ENCODE measurements at regions not wholly inside any gene's neighbourhood (a gene's known extent, or its start where the extent isn't known, plus 50 kb on each side); places are given as distances from the start of the nearest gene placed in this dataset.

DNA sequence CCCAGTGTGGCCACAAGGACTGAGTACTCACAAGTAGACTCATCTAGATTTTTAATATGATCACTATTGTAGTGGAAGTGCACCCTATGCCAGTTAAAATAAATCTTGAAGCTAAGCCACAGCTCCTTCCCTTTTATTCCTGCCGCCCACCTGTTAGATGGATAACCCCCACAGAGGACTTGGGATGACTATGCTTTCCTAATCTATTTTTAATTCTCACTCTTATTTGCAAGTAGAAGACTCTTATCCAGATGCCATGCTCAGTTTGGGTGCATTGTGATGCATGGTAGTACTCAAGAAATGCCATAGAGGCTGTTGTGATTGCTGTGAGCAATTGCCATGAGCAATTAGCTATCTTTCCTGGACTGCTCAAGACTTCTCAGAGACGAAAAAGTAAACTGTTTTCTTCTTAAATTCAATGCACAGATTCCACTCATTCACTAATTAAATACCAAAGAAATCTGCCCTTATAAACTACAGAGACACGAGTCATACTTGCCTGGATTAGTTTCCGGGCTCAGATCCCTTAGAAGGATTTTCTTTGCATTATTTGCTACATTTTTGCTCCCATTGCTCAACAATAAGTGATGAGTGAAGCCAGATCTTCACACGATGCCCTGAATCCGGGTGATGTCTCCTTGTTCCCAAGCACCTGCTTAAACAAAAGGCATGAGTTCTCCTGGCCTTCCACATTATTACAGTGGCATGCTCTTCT, 472.1 kb downstream of the SOX2 start:
- POLR2A ChIA-PET, result no interaction called here

DNA sequence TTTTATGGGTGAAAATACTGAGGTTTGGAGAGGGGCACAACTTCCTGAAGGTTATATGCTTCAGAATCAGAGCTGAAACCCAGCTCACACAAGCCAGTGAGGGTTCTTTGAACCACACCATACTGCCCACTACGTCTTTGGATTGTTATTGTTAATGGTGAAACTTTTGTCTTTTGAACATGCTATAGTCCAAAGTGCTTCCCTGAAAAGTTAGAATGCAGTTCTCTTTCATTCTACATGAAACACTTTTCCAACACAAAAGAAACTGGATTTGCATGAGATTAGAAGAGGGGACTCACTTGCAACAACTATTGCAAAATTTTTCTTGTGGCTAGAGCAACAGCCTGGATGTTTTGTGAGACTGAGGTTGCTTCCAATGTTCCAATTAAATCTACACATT, 473.6 kb downstream of the SOX2 start:
- ChIA-PET POLR2A (no interaction called here), CTCF (no interaction called here)
- Histone ChIP-seq H3K4me3 (ENCODE audit: low read depth, low read length) (no peak overlapping the region), H3K27ac (ENCODE audit: low read depth, low read length) (no peak overlapping the region), H3K27me3 (ENCODE audit: control insufficient read depth, insufficient read depth, low read length) (no peaks in the 10 kb centered on the region), H3K9me3 (ENCODE audit: control insufficient read depth, insufficient read depth, low read length) (peaks cover 8% of the 10 kb centered on the region; the same call in 1 of the 2 replicates)
- DNase-seq (ENCODE audit: low read depth, low spot score), result no peak
- TF ChIP-seq, protein P1, sequence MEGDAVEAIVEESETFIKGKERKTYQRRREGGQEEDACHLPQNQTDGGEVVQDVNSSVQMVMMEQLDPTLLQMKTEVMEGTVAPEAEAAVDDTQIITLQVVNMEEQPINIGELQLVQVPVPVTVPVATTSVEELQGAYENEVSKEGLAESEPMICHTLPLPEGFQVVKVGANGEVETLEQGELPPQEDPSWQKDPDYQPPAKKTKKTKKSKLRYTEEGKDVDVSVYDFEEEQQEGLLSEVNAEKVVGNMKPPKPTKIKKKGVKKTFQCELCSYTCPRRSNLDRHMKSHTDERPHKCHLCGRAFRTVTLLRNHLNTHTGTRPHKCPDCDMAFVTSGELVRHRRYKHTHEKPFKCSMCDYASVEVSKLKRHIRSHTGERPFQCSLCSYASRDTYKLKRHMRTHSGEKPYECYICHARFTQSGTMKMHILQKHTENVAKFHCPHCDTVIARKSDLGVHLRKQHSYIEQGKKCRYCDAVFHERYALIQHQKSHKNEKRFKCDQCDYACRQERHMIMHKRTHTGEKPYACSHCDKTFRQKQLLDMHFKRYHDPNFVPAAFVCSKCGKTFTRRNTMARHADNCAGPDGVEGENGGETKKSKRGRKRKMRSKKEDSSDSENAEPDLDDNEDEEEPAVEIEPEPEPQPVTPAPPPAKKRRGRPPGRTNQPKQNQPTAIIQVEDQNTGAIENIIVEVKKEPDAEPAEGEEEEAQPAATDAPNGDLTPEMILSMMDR (IDR thresholded peaks at IDR 0.05; ENCODE audit: low read depth, low read length), result no peak

More for the DNA sequence above, 472.1 kb downstream of the SOX2 start:
- Histone ChIP-seq H3K27ac (ENCODE audit: low read depth, low read length) (no peak overlapping the region), H3K27me3 (ENCODE audit: control insufficient read depth, insufficient read depth, low read length) (no peaks in the 10 kb centered on the region), H3K4me3 (ENCODE audit: low read depth, low read length) (no peak overlapping the region), H3K9me3 (ENCODE audit: control insufficient read depth, insufficient read depth, low read length) (peaks cover 8% of the 10 kb centered on the region; the same call in 1 of the 2 replicates)
- TF ChIP-seq, protein P1 (IDR thresholded peaks at IDR 0.05; ENCODE audit: low read depth, low read length), result no peak
- DNase-seq (ENCODE audit: low read depth, low spot score), result no peak
- CTCF ChIA-PET, result no interaction called here

DNA sequence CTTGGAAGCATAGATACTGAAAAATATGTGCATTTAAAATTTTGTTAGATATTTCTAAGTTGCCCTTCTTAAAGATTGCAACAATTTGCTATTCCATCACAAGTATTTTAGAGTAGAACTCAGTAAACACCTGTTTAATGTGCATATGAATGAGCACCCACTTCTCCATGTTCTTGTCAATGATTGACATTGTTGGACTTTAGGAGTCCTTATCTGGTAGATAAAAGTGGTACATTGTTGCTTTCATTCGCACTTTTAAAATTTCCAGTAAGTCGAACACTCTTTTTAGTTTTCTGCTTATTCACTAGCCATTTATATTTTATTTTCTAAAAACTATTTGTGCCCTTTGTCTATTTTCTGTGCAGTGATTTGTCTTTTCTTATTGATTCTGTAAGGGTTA, 478.3 kb downstream of the SOX2 start:
- CTCF ChIA-PET, result no interaction called here
- H3K9me3 ChIP-seq (ENCODE audit: control insufficient read depth, insufficient read depth, low read length), result no peaks in the 10 kb centered on the region
- TF ChIP-seq, protein P1 (IDR thresholded peaks at IDR 0.05; ENCODE audit: low read depth, low read length), result no peak

DNA sequence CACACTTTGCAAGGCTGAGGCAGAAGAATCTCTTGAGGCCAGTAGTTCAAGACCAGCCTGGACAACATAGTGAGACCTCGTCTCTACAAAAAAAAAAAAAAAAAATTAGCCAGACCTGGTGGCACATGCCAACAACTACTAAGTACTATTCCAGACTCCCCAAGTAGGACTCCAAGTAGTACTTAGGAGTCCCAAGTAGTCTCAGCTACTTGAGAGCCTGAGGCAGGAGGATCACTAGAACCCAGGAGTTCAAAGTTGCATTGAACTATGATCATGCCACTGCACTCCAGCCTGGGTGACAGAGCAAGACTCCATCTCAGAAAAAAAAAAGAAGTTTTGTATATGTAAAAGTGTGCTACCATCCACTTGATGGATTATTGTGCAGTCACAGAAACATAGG, 486.6 kb downstream of the SOX2 start:
- ChIA-PET POLR2A (no interaction called here), CTCF (no interaction called here)
- H3K27ac ChIP-seq (ENCODE audit: low read depth, low read length), result no peak overlapping the region
- no peaks in the 10 kb centered on the region for H3K27me3 ChIP-seq (ENCODE audit: control insufficient read depth, insufficient read depth, low read length)
- peaks cover 13% of the 10 kb centered on the region for H3K9me3 ChIP-seq (ENCODE audit: control insufficient read depth, insufficient read depth, low read length)
- DNase-seq (ENCODE audit: low read depth, low spot score), result no peak
- H3K4me3 ChIP-seq (ENCODE audit: low read depth, low read length), result no peak overlapping the region
- TF ChIP-seq, protein P1 (IDR thresholded peaks at IDR 0.05; ENCODE audit: low read depth, low read length), result no peak

More for the DNA sequence above, 478.3 kb downstream of the SOX2 start:
- Histone ChIP-seq H3K27me3 (ENCODE audit: control insufficient read depth, insufficient read depth, low read length) (no peaks in the 10 kb centered on the region), H3K27ac (ENCODE audit: low read depth, low read length) (no peak overlapping the region), H3K4me3 (ENCODE audit: low read depth, low read length) (no peak overlapping the region)
- DNase-seq (ENCODE audit: low read depth, low spot score), result no peak
- POLR2A ChIA-PET, result no interaction called here

DNA sequence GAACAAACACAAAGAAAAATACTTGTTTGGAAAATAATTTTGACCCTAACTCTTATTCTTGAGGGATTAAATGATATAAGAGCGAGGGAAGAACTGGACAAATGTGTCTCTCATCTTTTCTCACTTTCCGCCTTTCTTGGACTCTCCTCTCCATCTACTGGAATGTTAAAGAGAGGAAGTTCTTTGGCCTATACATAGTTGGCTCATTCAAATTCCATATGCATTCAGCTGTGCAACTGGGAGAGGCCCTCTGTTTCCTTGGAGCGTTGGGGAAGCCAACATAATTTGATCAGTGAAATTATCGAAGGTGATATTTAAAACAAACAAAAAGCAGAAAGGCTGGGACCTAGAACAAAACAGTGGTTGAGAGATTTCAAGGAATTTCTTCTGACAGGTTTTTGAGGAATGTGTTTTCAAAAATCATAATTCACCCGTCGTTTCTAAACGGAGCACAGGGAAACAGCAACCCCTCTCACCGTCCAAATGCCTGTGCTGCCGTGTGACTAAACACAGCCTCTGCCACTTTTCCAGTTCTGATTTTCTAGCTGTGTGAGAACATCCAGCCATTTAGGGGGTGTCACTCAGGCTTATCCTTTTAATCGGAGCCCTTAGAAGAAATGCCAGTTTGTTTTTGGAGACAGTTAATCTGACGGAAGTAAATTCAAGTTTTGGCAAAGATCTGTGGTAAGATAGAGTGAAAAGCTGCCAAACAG, 489.9 kb downstream of the SOX2 start:
- no peak overlapping the region for H3K4me3 ChIP-seq (ENCODE audit: low read depth, low read length)
- no peaks in the 10 kb centered on the region for H3K27me3 ChIP-seq (ENCODE audit: control insufficient read depth, insufficient read depth, low read length)
- ChIA-PET CTCF (no interaction called here), POLR2A (no interaction called here)
- H3K27ac ChIP-seq (ENCODE audit: low read depth, low read length), result no peak overlapping the region
- H3K9me3 ChIP-seq (ENCODE audit: control insufficient read depth, insufficient read depth, low read length), result peaks cover 26% of the 10 kb centered on the region
- TF ChIP-seq, protein P1 (IDR thresholded peaks at IDR 0.05; ENCODE audit: low read depth, low read length), result no peak
- no peak for DNase-seq (ENCODE audit: low read depth, low spot score)
